Prostate gland (tissue), 2 donors: ENCODE measurements at regions not wholly inside any gene's neighbourhood (a gene's known extent, or its start where the extent isn't known, plus 50 kb on each side); places are given as distances from the start of the nearest gene placed in this dataset.

Experiments used
- POLR2A ChIP-seq: fragments of 450-650 bp; IDR thresholded peaks from one replicate; pipeline ENCODE4 v1.6.1; 2016; ENCODE audit warnings: antibody characterized with exemption, mild to moderate bottlenecking
- TF ChIP-seq, protein P1 (sequence below), 4 experiments: fragments of 200-600 bp in 2 of 4; fragments of 450-650 bp in 2 of 4; sonication (generic) in 2 of 4; IDR thresholded peaks; 1 replicate in 3 of 4; 2 replicates in 1 of 4; pipeline ENCODE4 v1.5.1; 2016 to 2019; ENCODE audit warnings: antibody characterized with exemption in 4 of 4, mild to moderate bottlenecking in 2 of 4, moderate library complexity in 2 of 4

DNA sequence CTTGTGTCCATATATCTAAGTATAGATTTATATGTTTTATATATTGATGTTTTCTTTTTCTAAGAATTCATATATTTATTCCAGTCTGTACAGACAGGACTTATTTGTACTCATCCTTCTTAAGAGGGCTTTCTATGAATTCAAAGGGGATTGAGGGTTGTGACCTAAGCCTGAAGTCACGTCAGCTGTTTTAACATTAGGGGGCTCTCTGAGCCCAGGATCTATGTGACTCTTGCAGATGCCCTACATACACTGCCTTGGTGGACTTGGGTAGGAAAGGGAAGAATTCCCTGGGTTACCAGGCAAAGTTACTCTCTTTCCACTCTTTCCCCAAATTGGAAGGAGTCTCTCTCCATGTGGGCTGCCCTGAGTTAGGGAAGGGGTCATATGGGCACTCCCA is 283.8 kb upstream of the DAB1 start:
- TF ChIP-seq, protein P1, sequence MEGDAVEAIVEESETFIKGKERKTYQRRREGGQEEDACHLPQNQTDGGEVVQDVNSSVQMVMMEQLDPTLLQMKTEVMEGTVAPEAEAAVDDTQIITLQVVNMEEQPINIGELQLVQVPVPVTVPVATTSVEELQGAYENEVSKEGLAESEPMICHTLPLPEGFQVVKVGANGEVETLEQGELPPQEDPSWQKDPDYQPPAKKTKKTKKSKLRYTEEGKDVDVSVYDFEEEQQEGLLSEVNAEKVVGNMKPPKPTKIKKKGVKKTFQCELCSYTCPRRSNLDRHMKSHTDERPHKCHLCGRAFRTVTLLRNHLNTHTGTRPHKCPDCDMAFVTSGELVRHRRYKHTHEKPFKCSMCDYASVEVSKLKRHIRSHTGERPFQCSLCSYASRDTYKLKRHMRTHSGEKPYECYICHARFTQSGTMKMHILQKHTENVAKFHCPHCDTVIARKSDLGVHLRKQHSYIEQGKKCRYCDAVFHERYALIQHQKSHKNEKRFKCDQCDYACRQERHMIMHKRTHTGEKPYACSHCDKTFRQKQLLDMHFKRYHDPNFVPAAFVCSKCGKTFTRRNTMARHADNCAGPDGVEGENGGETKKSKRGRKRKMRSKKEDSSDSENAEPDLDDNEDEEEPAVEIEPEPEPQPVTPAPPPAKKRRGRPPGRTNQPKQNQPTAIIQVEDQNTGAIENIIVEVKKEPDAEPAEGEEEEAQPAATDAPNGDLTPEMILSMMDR (IDR thresholded peaks at IDR 0.05), result no peak
- no peak for TF ChIP-seq POLR2A
